Activated naive CD4-positive, alpha-beta T cell treated with anti-CD3 and anti-CD28 coated beads, Interleukin-2, amount 10 ng/mL, durations not matched to agents 7 days and 5 days (primary cell): ENCODE measurements at regions not wholly inside any gene's neighbourhood (a gene's known extent, or its start where the extent isn't known, plus 50 kb on each side); places are given as distances from the start of the nearest gene placed in this dataset.
A peak's percentile ranks its signal among the peaks of the same experiment; 100 is the strongest.

Source experiments
- CTCF ChIA-PET: fragments of 350-600 bp; sonication (Branson Sonifier 250); formaldehyde crosslinking; loops from one replicate; lab custom pipeline; 2021; ENCODE audit warnings: antibody characterized with exemption; lab: Charles Lee
- DNase-seq: peaks from one replicate; pipeline ENCODE4 v3.0.0-alpha.2; 2020
- H3K27ac Mint-ChIP-seq: one replicate; pipeline ENCODE4 v1.8.0; 2021; ENCODE audit warnings: mild to moderate bottlenecking, moderate library complexity, mixed read lengths
- H3K27me3 Mint-ChIP-seq: one replicate; pipeline ENCODE4 v1.8.0; 2021; ENCODE audit warnings: mild to moderate bottlenecking, mixed read lengths
- H3K36me3 Mint-ChIP-seq: one replicate; pipeline ENCODE4 v1.8.0; 2021; ENCODE audit warnings: mixed read lengths
- H3K4me1 Mint-ChIP-seq: one replicate; pipeline ENCODE4 v1.8.0; 2021; ENCODE audit warnings: mixed read lengths
- H3K4me3 Mint-ChIP-seq: one replicate; pipeline ENCODE4 v1.8.0; 2021; ENCODE audit warnings: mild to moderate bottlenecking, moderate library complexity, mixed read lengths
- H3K9me3 Mint-ChIP-seq: one replicate; pipeline ENCODE4 v1.8.0; 2021; ENCODE audit warnings: mixed read lengths

DNA sequence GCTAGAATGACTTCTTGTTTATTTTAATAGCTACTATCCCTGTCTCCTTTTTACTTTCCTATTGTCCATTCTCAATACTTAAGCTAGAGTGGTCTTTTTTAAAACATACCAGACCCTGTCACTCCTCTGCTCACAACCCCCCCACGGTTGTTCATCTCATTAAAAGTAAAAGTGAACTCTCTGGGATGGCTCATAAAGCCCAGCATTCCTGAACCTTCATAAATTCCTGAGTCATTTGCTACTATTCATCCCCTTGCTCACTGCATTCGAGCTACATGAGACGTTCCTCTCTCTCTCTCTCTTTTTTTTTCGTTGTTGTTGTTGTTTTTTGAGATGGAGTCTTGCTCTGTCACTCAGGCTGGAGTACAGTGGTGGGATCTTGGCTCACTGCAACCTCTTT lies 148.7 kb upstream of the DSEL start:
- H3K27me3 Mint-ChIP-seq, result no peaks in the 10 kb centered on the region
- peak overlapping the region; percentile 35 for H3K27ac Mint-ChIP-seq
- DNase-seq, result no peak
- H3K4me3 Mint-ChIP-seq, result no peak overlapping the region
- CTCF ChIA-PET, result no interaction called here
- H3K4me1 Mint-ChIP-seq, result no peaks in the 10 kb centered on the region
- H3K36me3 Mint-ChIP-seq, result no peaks in the 10 kb centered on the region
- H3K9me3 Mint-ChIP-seq, result no peaks in the 10 kb centered on the region

GRCh38 chr18:67662996-67663395 lies 146.5 kb upstream of the DSEL start:
- no peaks in the 10 kb centered on the region for H3K27me3 Mint-ChIP-seq
- no peaks in the 10 kb centered on the region for H3K4me1 Mint-ChIP-seq
- H3K4me3 Mint-ChIP-seq, result no peak overlapping the region
- H3K27ac Mint-ChIP-seq, result no peak overlapping the region
- H3K9me3 Mint-ChIP-seq, result no peaks in the 10 kb centered on the region
- H3K36me3 Mint-ChIP-seq, result no peaks in the 10 kb centered on the region
- no peak for DNase-seq
- CTCF ChIA-PET, result no interaction called here

DNA sequence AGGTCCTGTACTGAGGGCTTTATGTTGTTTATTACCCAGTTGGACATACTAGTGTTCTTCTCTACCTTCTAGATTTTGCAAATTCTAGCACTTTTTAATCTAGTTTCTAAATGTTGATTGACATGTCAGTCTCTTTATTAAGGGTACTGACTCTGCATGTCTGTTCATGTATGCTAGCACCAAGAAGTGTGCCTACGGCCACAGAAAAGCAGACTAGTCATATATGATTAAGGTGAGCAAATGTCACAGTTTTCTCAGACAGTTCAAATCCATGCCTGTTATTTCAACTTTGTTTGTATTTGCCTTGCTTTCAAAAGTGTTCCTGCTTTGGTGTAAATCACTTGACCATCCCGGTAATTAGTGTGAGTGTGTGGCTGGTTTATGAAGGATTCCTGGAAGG lies 145.0 kb upstream of the DSEL start:
- Mint-ChIP-seq H3K27ac (no peak overlapping the region), H3K27me3 (no peaks in the 10 kb centered on the region), H3K36me3 (no peaks in the 10 kb centered on the region), H3K9me3 (no peaks in the 10 kb centered on the region), H3K4me3 (no peak overlapping the region), H3K4me1 (no peaks in the 10 kb centered on the region)
- no peak for DNase-seq
- CTCF ChIA-PET, result no interaction called here

DNA sequence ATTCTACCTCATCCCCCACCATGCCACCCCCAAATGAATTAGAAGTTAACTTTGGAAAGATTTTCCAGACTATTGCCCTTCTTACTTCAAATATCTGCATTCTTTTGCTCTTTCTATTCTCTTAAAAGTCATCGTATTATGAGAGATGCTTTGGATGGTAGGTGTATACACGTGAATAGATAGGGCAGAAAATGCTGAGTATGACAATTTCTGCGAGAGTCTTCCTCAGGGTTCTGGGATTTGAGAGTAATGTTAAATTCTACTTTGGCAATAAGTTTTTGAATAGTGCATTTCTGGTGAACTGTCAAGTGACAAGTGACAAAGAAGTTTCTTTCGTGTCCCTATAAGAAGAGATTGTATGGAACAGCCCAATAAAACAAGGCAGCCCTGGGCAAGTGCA lies 137.6 kb upstream of the DSEL start:
- no peaks in the 10 kb centered on the region for H3K36me3 Mint-ChIP-seq
- H3K4me1 Mint-ChIP-seq, result no peaks in the 10 kb centered on the region
- CTCF ChIA-PET, result no interaction called here

DNA sequence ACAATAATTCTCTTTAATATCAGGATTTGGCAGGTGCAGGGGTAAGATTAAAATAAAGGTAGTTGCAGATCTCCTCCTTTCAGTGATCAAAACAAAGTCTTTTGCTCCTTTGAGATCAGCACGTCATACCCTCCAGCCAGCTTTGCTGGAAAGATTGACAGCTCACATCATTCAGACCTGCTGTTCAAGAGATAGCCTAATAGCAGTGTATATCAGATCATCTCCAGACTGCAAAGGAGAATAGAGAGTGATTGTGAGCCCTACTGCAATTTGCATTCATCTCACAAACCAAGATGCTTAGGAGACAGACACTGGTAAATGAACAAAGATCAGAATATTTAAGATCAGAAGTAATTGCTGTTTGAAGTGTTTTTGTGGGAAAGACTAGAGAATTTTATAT lies 135.8 kb upstream of the DSEL start:
- Mint-ChIP-seq H3K27ac (no peak overlapping the region), H3K36me3 (no peaks in the 10 kb centered on the region), H3K4me1 (no peaks in the 10 kb centered on the region), H3K4me3 (no peak overlapping the region), H3K9me3 (no peaks in the 10 kb centered on the region), H3K27me3 (no peaks in the 10 kb centered on the region)
- CTCF ChIA-PET, result no interaction called here
- no peak for DNase-seq

More for the DNA sequence above, 137.6 kb upstream of the DSEL start:
- no peaks in the 10 kb centered on the region for H3K27me3 Mint-ChIP-seq
- no peak overlapping the region for H3K27ac Mint-ChIP-seq
- no peaks in the 10 kb centered on the region for H3K9me3 Mint-ChIP-seq
- H3K4me3 Mint-ChIP-seq, result no peak overlapping the region
- DNase-seq, result no peak

DNA sequence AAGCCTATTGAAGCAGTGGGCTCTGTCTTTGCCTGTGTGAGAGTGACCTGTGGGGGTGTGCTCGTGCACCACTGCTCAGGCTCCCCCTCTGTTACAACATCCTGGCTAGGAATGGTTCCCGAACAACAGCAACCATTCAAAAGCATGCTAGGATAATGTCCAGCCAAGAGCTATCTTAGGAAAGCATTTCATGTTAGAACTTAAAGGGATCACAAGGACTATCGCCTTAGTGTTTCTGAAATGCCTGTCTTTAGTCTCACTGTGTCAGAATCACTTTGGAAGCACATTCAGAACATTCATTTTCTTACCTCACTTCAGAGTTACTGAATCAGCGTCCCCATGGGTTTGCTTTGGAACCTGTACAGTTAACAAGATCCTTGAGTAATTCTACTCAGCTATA lies 134.9 kb upstream of the DSEL start:
- Mint-ChIP-seq H3K9me3 (no peaks in the 10 kb centered on the region), H3K36me3 (no peaks in the 10 kb centered on the region), H3K4me3 (no peak overlapping the region), H3K27ac (no peak overlapping the region), H3K4me1 (no peaks in the 10 kb centered on the region), H3K27me3 (no peaks in the 10 kb centered on the region)
- DNase-seq, result no peak
- CTCF ChIA-PET, result no interaction called here

DNA sequence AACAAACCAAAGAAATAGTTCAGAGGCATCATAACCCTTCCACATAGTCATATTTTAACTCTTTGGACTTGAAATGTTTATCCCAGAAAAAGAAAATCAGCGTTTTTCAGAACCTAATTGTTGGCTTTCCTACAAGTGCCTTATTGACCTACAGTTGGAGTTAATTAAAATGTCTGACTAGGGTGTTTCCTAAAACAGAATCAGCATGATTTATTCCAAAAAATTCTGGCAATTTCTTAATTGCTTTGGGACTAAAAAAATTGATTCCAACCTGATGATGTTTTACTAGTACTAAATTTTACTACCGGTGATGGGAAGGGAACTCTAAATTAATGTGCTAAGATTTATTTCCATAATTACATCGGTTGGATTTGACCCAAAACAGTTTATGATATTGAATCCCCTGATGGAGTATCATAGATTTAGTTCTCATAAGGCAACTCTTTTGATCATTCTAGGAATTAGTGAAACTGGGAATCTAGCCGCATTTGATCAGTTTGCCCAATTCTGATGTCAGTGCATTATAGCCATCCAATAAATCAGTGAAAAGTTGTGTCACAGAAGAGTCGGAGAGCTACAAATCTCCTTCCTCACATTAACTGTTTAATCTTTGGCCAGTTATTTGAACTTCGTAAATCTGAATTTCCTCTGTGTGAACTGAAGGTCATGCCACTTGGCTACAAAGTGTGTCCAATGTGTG lies 134.3 kb upstream of the DSEL start:
- Mint-ChIP-seq H3K36me3 (no peaks in the 10 kb centered on the region), H3K4me1 (no peaks in the 10 kb centered on the region), H3K9me3 (no peaks in the 10 kb centered on the region), H3K27ac (no peak overlapping the region), H3K4me3 (no peak overlapping the region), H3K27me3 (no peaks in the 10 kb centered on the region)
- no peak for DNase-seq
- CTCF ChIA-PET, result no interaction called here

GRCh38 chr18:67646890-67647289 lies 130.4 kb upstream of the DSEL start:
- no peak overlapping the region for H3K4me3 Mint-ChIP-seq

DNA sequence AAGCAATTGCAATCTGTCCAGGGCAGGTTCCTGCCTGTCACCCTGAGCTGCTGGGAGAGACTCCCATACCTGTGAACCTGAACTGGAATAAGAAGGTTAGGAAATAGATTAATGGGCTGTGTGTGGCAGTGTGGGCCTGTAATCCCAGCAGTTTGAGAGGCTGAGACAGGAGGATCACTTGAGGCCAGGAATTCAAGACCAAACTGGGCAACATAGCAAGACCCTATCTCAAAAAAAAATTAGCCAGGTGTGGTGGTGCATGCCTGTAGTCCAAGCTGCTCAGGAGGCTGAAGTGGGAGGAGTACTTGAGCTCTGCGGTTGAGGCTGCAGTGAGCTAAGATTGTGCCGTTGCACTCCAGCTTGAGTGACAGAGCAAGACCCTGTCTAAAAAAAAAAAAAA lies 127.7 kb upstream of the DSEL start:
- Mint-ChIP-seq H3K9me3 (no peaks in the 10 kb centered on the region), H3K4me1 (no peaks in the 10 kb centered on the region), H3K4me3 (no peak overlapping the region), H3K27me3 (no peaks in the 10 kb centered on the region), H3K27ac (peak overlapping the region; percentile 54), H3K36me3 (no peaks in the 10 kb centered on the region)
- no peak for DNase-seq
- CTCF ChIA-PET, result no interaction called here

More at GRCh38 chr18:67646890-67647289, 130.4 kb upstream of the DSEL start:
- Mint-ChIP-seq H3K36me3 (no peaks in the 10 kb centered on the region), H3K4me1 (no peaks in the 10 kb centered on the region), H3K27me3 (no peaks in the 10 kb centered on the region), H3K27ac (no peak overlapping the region), H3K9me3 (no peaks in the 10 kb centered on the region)
- DNase-seq, result no peak
- CTCF ChIA-PET, result no interaction called here

- H3K9me3 Mint-ChIP-seq, result no peaks in the 10 kb centered on the region
- no peak for DNase-seq
- H3K27ac Mint-ChIP-seq, result no peak overlapping the region
- CTCF ChIA-PET, result no interaction called here
- no peaks in the 10 kb centered on the region for H3K4me1 Mint-ChIP-seq
- no peaks in the 10 kb centered on the region for H3K36me3 Mint-ChIP-seq
- H3K4me3 Mint-ChIP-seq, result no peak overlapping the region
- H3K27me3 Mint-ChIP-seq, result no peaks in the 10 kb centered on the region
Measured at GRCh38 chr18:67639872-67640271, 123.4 kb upstream of the DSEL start.

GRCh38 chr18:67636597-67637385 lies 120.3 kb upstream of the DSEL start:
- DNase-seq, result no peak
- H3K27me3 Mint-ChIP-seq, result no peaks in the 10 kb centered on the region
- CTCF ChIA-PET, result no interaction called here
- no peaks in the 10 kb centered on the region for H3K9me3 Mint-ChIP-seq
- H3K4me3 Mint-ChIP-seq, result no peak overlapping the region
- H3K36me3 Mint-ChIP-seq, result no peaks in the 10 kb centered on the region
- no peaks in the 10 kb centered on the region for H3K4me1 Mint-ChIP-seq
- no peak overlapping the region for H3K27ac Mint-ChIP-seq

GRCh38 chr18:67634631-67635338 lies 118.3 kb upstream of the DSEL start:
- no peaks in the 10 kb centered on the region for H3K36me3 Mint-ChIP-seq
- CTCF ChIA-PET, result no interaction called here
- no peak overlapping the region for H3K4me3 Mint-ChIP-seq

GRCh38 chr18:67633939-67634338 lies 117.4 kb upstream of the DSEL start:
- H3K4me3 Mint-ChIP-seq, result no peak overlapping the region
- CTCF ChIA-PET, result no interaction called here
- no peak for DNase-seq
- H3K27me3 Mint-ChIP-seq, result no peaks in the 10 kb centered on the region
- no peak overlapping the region for H3K27ac Mint-ChIP-seq
- H3K9me3 Mint-ChIP-seq, result no peaks in the 10 kb centered on the region
- no peaks in the 10 kb centered on the region for H3K4me1 Mint-ChIP-seq
- H3K36me3 Mint-ChIP-seq, result no peaks in the 10 kb centered on the region

More at GRCh38 chr18:67634631-67635338, 118.3 kb upstream of the DSEL start:
- no peak for DNase-seq
- Mint-ChIP-seq H3K9me3 (no peaks in the 10 kb centered on the region), H3K27me3 (no peaks in the 10 kb centered on the region), H3K27ac (no peak overlapping the region), H3K4me1 (no peaks in the 10 kb centered on the region)

- CTCF ChIA-PET, result no interaction called here
- no peaks in the 10 kb centered on the region for H3K27me3 Mint-ChIP-seq
- H3K9me3 Mint-ChIP-seq, result no peaks in the 10 kb centered on the region
Measured at GRCh38 chr18:67621906-67622305, 105.4 kb upstream of the DSEL start.

More at GRCh38 chr18:67621906-67622305, 105.4 kb upstream of the DSEL start:
- Mint-ChIP-seq H3K4me1 (no peaks in the 10 kb centered on the region), H3K4me3 (no peak overlapping the region), H3K36me3 (no peaks in the 10 kb centered on the region), H3K27ac (no peak overlapping the region)
- DNase-seq, result no peak
